GM23248 (cell line): ENCODE measurements at regions not wholly inside any gene's neighbourhood (a gene's known extent, or its start where the extent isn't known, plus 50 kb on each side); places are given as distances from the start of the nearest gene placed in this dataset.

Source experiments
- EZH2 ChIP-seq: fragments of 200-600 bp; sonication (generic); IDR thresholded peaks from 2 replicates; pipeline ENCODE4 v1.6.1; 2018; ENCODE audit warnings: antibody characterized with exemption, mild to moderate bottlenecking; ENCODE audit not compliant: insufficient read depth, poor library complexity, severe bottlenecking
- EZH2phosphoT487 ChIP-seq: fragments of 200-600 bp; sonication (generic); IDR thresholded peaks from 2 replicates; pipeline ENCODE4 v1.6.1; 2018; ENCODE audit warnings: antibody characterized with exemption, moderate library complexity, mild to moderate bottlenecking, low read depth; ENCODE audit not compliant: insufficient read depth

DNA sequence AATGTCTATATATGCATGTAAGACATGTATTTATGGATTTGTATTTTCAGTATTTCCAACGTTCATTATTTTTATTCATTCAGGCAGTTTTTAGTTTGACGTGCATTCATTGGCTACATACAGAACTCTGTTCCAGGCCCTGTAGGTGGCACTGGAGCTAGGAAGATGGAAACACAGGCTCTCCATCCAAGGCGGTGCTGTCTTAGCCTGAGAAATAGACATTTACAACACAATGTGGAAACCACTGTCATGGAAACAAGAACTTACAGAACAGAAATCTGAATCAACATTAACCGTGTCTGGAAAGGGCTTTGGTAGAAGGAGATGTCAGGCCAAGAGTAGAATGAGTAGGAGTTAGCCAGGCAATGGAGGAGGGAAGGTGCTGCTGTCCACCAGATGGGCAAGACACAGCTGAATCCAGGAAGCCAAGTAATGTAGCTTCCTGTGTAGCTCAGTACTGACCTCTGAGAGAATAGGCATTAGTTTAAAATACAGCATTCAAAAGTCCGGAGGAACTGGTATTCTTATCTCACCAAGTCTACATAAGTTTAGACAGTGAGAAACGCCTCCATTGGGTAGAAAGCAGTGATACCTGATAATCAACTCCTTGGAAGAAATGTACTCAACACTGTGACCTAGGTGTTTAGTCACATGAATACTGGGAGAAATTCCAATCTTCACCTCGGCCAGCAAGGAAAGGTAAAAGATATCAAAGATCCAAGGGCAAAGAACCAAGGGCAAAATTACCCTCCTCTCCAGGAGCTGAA, 388.6 kb upstream of the CDH6 start:
- TF ChIP-seq EZH2, result no peak
- TF ChIP-seq EZH2phosphoT487, result no peak
